ENCODE measurements at regions not wholly inside any gene's neighbourhood (a gene's known extent, or its start where the extent isn't known, plus 50 kb on each side); places are given as distances from the start of the nearest gene placed in this dataset.
"Not testable (repeated sequence)": the region's sequence is repeated elsewhere in the genome, so short reads cannot be mapped to it uniquely, and the experiment has no call there.

GRCh38 chr13:46498650-46499049, 54.3 kb upstream of the LRCH1 start:
- intact Hi-C loops (cut with DNase I), result loop anchor here (5.0 kb wide), 1 partner anchor 54 kb away; the partner anchor contains the start of gene LRCH1
- no peak for DNase-seq (ENCODE audit: low spot score)

GRCh38 chr13:46496086-46496485, 56.9 kb upstream of the LRCH1 start:
- intact Hi-C loops (cut with DNase I), result loop anchor here (5.0 kb wide), 1 partner anchor 56 kb away; the partner anchor contains the start of gene LRCH1

GRCh38 chr13:46495651-46496050, 57.3 kb upstream of the LRCH1 start:
- no peak for DNase-seq (ENCODE audit: low spot score)
- intact Hi-C loops (cut with DNase I), result loop anchor here (5.0 kb wide), 1 partner anchor 57 kb away; the partner anchor contains the start of gene LRCH1

More at GRCh38 chr13:46496086-46496485, 56.9 kb upstream of the LRCH1 start:
- no peak for DNase-seq (ENCODE audit: low spot score)

GRCh38 chr13:46495066-46495465, 57.9 kb upstream of the LRCH1 start:
- DNase-seq (ENCODE audit: low spot score), result no peak
- intact Hi-C loops (cut with DNase I), result loop anchor here (5.0 kb wide), 1 partner anchor 57 kb away; the partner anchor contains the start of gene LRCH1

GRCh38 chr13:46492946-46493345, 60.0 kb upstream of the LRCH1 start:
- DNase-seq (ENCODE audit: low spot score), result no peak
- intact Hi-C loops (cut with DNase I), result loop anchor here (2.0 kb wide), 1 partner anchor 228 kb away; no protein-coding TSS in a partner anchor

- DNase-seq (ENCODE audit: low spot score), result no peak
- intact Hi-C loops (cut with DNase I), result loop anchor here (2.0 kb wide), 1 partner anchor 229 kb away; no protein-coding TSS in a partner anchor
Observed at GRCh38 chr13:46491641-46492040, 61.3 kb upstream of the LRCH1 start.

GRCh38 chr13:46490713-46491112, 62.3 kb upstream of the LRCH1 start:
- DNase-seq (ENCODE audit: low spot score); intact Hi-C loops (cut with DNase I): not testable (repeated sequence)

GRCh38 chr13:46490129-46490528, 62.8 kb upstream of the LRCH1 start:
- DNase-seq (ENCODE audit: low spot score), result no peak
- intact Hi-C loops (cut with DNase I), result no loop called here

- no peak for DNase-seq (ENCODE audit: low spot score)
- intact Hi-C loops (cut with DNase I), result no loop called here
Observed at GRCh38 chr13:46489586-46490023, 63.4 kb upstream of the LRCH1 start.

GRCh38 chr13:46487748-46488147, 65.2 kb upstream of the LRCH1 start:
- intact Hi-C loops (cut with DNase I), result no loop called here
- DNase-seq (ENCODE audit: low spot score), result no peak

GRCh38 chr13:46486270-46486669, 66.7 kb upstream of the LRCH1 start:
- DNase-seq (ENCODE audit: low spot score), result no peak
- intact Hi-C loops (cut with DNase I), result no loop called here

GRCh38 chr13:46484561-46484960, 68.4 kb upstream of the LRCH1 start:
- intact Hi-C loops (cut with DNase I), result no loop called here
- no peak for DNase-seq (ENCODE audit: low spot score)

GRCh38 chr13:46481166-46481565, 71.8 kb upstream of the LRCH1 start:
- no peak for DNase-seq (ENCODE audit: low spot score)
- intact Hi-C loops (cut with DNase I), result no loop called here

- DNase-seq (ENCODE audit: low spot score), result no peak
- intact Hi-C loops (cut with DNase I), result no loop called here
Observed at GRCh38 chr13:46480131-46480530, 72.8 kb upstream of the LRCH1 start.

GRCh38 chr13:46479691-46480090, 73.3 kb upstream of the LRCH1 start:
- intact Hi-C loops (cut with DNase I), result no loop called here
- DNase-seq (ENCODE audit: low spot score), result no peak

GRCh38 chr13:46479283-46479682, 73.7 kb upstream of the LRCH1 start:
- intact Hi-C loops (cut with DNase I), result no loop called here
- DNase-seq (ENCODE audit: low spot score), result no peak

- intact Hi-C loops (cut with DNase I), result no loop called here
- no peak for DNase-seq (ENCODE audit: low spot score)
Observed at GRCh38 chr13:46478651-46479050, 74.3 kb upstream of the LRCH1 start.

- intact Hi-C loops (cut with DNase I), result no loop called here
- no peak for DNase-seq (ENCODE audit: low spot score)
Observed at GRCh38 chr13:46476174-46476573, 76.8 kb upstream of the LRCH1 start.

GRCh38 chr13:46475541-46475991, 77.4 kb upstream of the LRCH1 start:
- no peak for DNase-seq (ENCODE audit: low spot score)
- intact Hi-C loops (cut with DNase I), result no loop called here

GRCh38 chr13:46473806-46474205, 79.2 kb upstream of the LRCH1 start:
- no peak for DNase-seq (ENCODE audit: low spot score)
- intact Hi-C loops (cut with DNase I), result no loop called here

- intact Hi-C loops (cut with DNase I), result no loop called here
- DNase-seq (ENCODE audit: low spot score), result no peak
Observed at GRCh38 chr13:46472384-46472783, 80.6 kb upstream of the LRCH1 start.

GRCh38 chr13:46469699-46470098, 82.6 kb upstream of the RUBCNL start:
- intact Hi-C loops (cut with DNase I); DNase-seq (ENCODE audit: low spot score): not testable (repeated sequence)
